ENCODE measurements at regions not wholly inside any gene's neighbourhood (a gene's known extent, or its start where the extent isn't known, plus 50 kb on each side); places are given as distances from the start of the nearest gene placed in this dataset.

- Histone ChIP-seq H3K4me1 (replicated peaks) (no peaks in the 10 kb centered on the region), H3K9me3 (no peaks in the 10 kb centered on the region), H3K27ac (no peak overlapping the region), H3K4me3 (no peak overlapping the region), H3K27me3 (replicated peaks; ENCODE audit: insufficient read depth) (no peaks in the 10 kb centered on the region), H3K36me3 (no peaks in the 10 kb centered on the region)
- TF ChIP-seq CTCF (IDR thresholded peaks at IDR 0.05) (no peak), POLR2AphosphoS5 (IDR thresholded peaks at IDR 0.05) (no peak), POLR2A (IDR thresholded peaks at IDR 0.05) (no peak)
- 52% methylated on average over 4 of the region's 4 CpGs for WGBS
- intact Hi-C loops (cut with DNase I) = no loop called here
- no peak for DNase-seq (ENCODE audit: low spot score)
Observed at GRCh38 chr12:76247026-76247646, 101.1 kb downstream of the BBS10 start.

- H3K27ac ChIP-seq = no peak overlapping the region
- no peak for TF ChIP-seq CTCF (IDR thresholded peaks at IDR 0.05)
- no peak for TF ChIP-seq POLR2A (IDR thresholded peaks at IDR 0.05)
- no peak for TF ChIP-seq POLR2AphosphoS5 (IDR thresholded peaks at IDR 0.05)
- intact Hi-C loops (cut with DNase I) = no loop called here
- DNase-seq (ENCODE audit: low spot score) = no peak
- H3K4me1 ChIP-seq (replicated peaks) = no peaks in the 10 kb centered on the region
- no peaks in the 10 kb centered on the region for H3K9me3 ChIP-seq
- no peaks in the 10 kb centered on the region for H3K36me3 ChIP-seq
- no peak overlapping the region for H3K4me3 ChIP-seq
- 66% methylated on average over 2 of the region's 2 CpGs for WGBS
- no peaks in the 10 kb centered on the region for H3K27me3 ChIP-seq (replicated peaks; ENCODE audit: insufficient read depth)
Observed at GRCh38 chr12:76246611-76247010, 101.6 kb downstream of the BBS10 start.

GRCh38 chr12:76244300-76244699 lies 103.9 kb downstream of the BBS10 start:
- WGBS = 88% methylated on average over 3 of the region's 3 CpGs

GRCh38 chr12:76242813-76243550 lies 105.2 kb downstream of the BBS10 start:
- Histone ChIP-seq H3K4me3 (no peak overlapping the region), H3K36me3 (no peaks in the 10 kb centered on the region), H3K9me3 (no peaks in the 10 kb centered on the region), H3K4me1 (replicated peaks) (no peaks in the 10 kb centered on the region), H3K27ac (no peak overlapping the region), H3K27me3 (replicated peaks; ENCODE audit: insufficient read depth) (no peaks in the 10 kb centered on the region)
- DNase-seq (ENCODE audit: low spot score) = no peak
- intact Hi-C loops (cut with DNase I) = no loop called here
- WGBS = 74% methylated on average over 2 of the region's 2 CpGs
- TF ChIP-seq CTCF (IDR thresholded peaks at IDR 0.05) (no peak), POLR2A (IDR thresholded peaks at IDR 0.05) (no peak), POLR2AphosphoS5 (IDR thresholded peaks at IDR 0.05) (no peak)

More at GRCh38 chr12:76244300-76244699, 103.9 kb downstream of the BBS10 start:
- Histone ChIP-seq H3K4me3 (no peak overlapping the region), H3K27ac (no peak overlapping the region), H3K4me1 (replicated peaks) (no peaks in the 10 kb centered on the region), H3K9me3 (no peaks in the 10 kb centered on the region), H3K36me3 (no peaks in the 10 kb centered on the region), H3K27me3 (replicated peaks; ENCODE audit: insufficient read depth) (no peaks in the 10 kb centered on the region)
- intact Hi-C loops (cut with DNase I) = no loop called here
- TF ChIP-seq POLR2A (IDR thresholded peaks at IDR 0.05) (no peak), CTCF (IDR thresholded peaks at IDR 0.05) (no peak), POLR2AphosphoS5 (IDR thresholded peaks at IDR 0.05) (no peak)
- no peak for DNase-seq (ENCODE audit: low spot score)

GRCh38 chr12:76241371-76241770 lies 106.8 kb downstream of the BBS10 start:
- no peak overlapping the region for H3K27ac ChIP-seq
- no peaks in the 10 kb centered on the region for H3K36me3 ChIP-seq
- H3K9me3 ChIP-seq = no peaks in the 10 kb centered on the region
- H3K27me3 ChIP-seq (replicated peaks; ENCODE audit: insufficient read depth) = no peaks in the 10 kb centered on the region
- intact Hi-C loops (cut with DNase I) = no loop called here
- 71% methylated on average over 1 of the region's 1 CpG for WGBS
- TF ChIP-seq POLR2A (IDR thresholded peaks at IDR 0.05) (no peak), CTCF (IDR thresholded peaks at IDR 0.05) (no peak), POLR2AphosphoS5 (IDR thresholded peaks at IDR 0.05) (no peak)
- H3K4me1 ChIP-seq (replicated peaks) = no peaks in the 10 kb centered on the region
- no peak for DNase-seq (ENCODE audit: low spot score)
- no peak overlapping the region for H3K4me3 ChIP-seq
